ENCODE measurements at regions not wholly inside any gene's neighbourhood (a gene's known extent, or its start where the extent isn't known, plus 50 kb on each side); places are given as distances from the start of the nearest gene placed in this dataset.

- Histone ChIP-seq H3K79me2 (ENCODE audit: insufficient read depth, low read depth, low read length) (no peaks in the 10 kb centered on the region), H3K9me3 (ENCODE audit: low read length) (no peaks in the 10 kb centered on the region), H3K9me2 (ENCODE audit: insufficient read depth, low read length) (no peaks in the 10 kb centered on the region), H3K4me2 (ENCODE audit: low read length) (no peak overlapping the region), H3K4me1 (ENCODE audit: insufficient read depth, low read length, poor library complexity, severe bottlenecking) (peaks cover 20% of the 10 kb centered on the region), H2AFZ (ENCODE audit: low read length) (no peak overlapping the region), H4K20me1 (ENCODE audit: insufficient read depth, low read length) (no peaks in the 10 kb centered on the region), H3K4me3 (ENCODE audit: low read depth, low read length, poor library complexity, severe bottlenecking) (no peak overlapping the region), H3K27ac (ENCODE audit: low read depth, low read length, poor library complexity, severe bottlenecking) (no peak overlapping the region), H3K36me3 (ENCODE audit: insufficient read depth, low read length) (no peaks in the 10 kb centered on the region; the same call in 1 of the 2 replicates)
- intact Hi-C loops (cut with micrococcal nuclease; ENCODE audit: unreplicated experiment): loop anchor here (10.0 kb wide), 2 partner anchors 377 to 953 kb away; no protein-coding TSS in a partner anchor
- BruUV-seq (replicated peaks): no TSS peak
- no peak for TF ChIP-seq EZH2phosphoT487 (IDR thresholded peaks at IDR 0.05; ENCODE audit: borderline replicate concordance, low read depth, low read length)
- no peak for TF ChIP-seq CTCF (conservative IDR thresholded peaks at IDR 0.05; ENCODE audit: low read length)
- ChIA-PET POLR2A (interaction anchor here (0.6 to 3.1 kb wide), 6 partner anchors 10 to 29 kb away, joined by 3 to 14 read pairs (median 3); no protein-coding TSS in a partner anchor), CTCF (ENCODE audit: unreplicated experiment) (no interaction called here)
- DNase-seq (ENCODE audit: low spot score): no peak
Observed at GRCh38 chr5:124052201-124052600, 540.2 kb downstream of the CSNK1G3 start.

- Histone ChIP-seq H3K4me3 (ENCODE audit: low read depth, low read length, poor library complexity, severe bottlenecking) (no peak overlapping the region), H3K4me1 (ENCODE audit: insufficient read depth, low read length, poor library complexity, severe bottlenecking) (peaks cover 4% of the 10 kb centered on the region), H3K9me3 (ENCODE audit: low read length) (no peaks in the 10 kb centered on the region), H4K20me1 (ENCODE audit: insufficient read depth, low read length) (no peaks in the 10 kb centered on the region), H3K79me2 (ENCODE audit: insufficient read depth, low read depth, low read length) (no peaks in the 10 kb centered on the region), H3K36me3 (ENCODE audit: insufficient read depth, low read length) (no peaks in the 10 kb centered on the region; the same call in 1 of the 2 replicates), H3K9me2 (ENCODE audit: insufficient read depth, low read length) (no peaks in the 10 kb centered on the region), H3K27ac (ENCODE audit: low read depth, low read length, poor library complexity, severe bottlenecking) (no peak overlapping the region), H3K4me2 (ENCODE audit: low read length) (no peak overlapping the region), H2AFZ (ENCODE audit: low read length) (no peak overlapping the region)
- POLR2A ChIA-PET: interaction anchor here (0.5 to 1.9 kb wide), 2 partner anchors 14 to 85 kb away, joined by 3 to 6 read pairs; no protein-coding TSS in a partner anchor
- no peak for TF ChIP-seq CTCF (conservative IDR thresholded peaks at IDR 0.05; ENCODE audit: low read length)
- TF ChIP-seq EZH2phosphoT487 (IDR thresholded peaks at IDR 0.05; ENCODE audit: borderline replicate concordance, low read depth, low read length): no peak
- intact Hi-C loops (cut with micrococcal nuclease; ENCODE audit: unreplicated experiment): loop anchor here (10.0 kb wide), 2 partner anchors 375 to 955 kb away; no protein-coding TSS in a partner anchor
- no TSS peak for BruUV-seq (replicated peaks)
- CTCF ChIA-PET (ENCODE audit: unreplicated experiment): no interaction called here
- no peak for DNase-seq (ENCODE audit: low spot score)
Observed at GRCh38 chr5:124050120-124050770, 538.3 kb downstream of the CSNK1G3 start.

- H3K9me3 ChIP-seq (ENCODE audit: low read length): peaks cover 20% of the 10 kb centered on the region
- H3K4me1 ChIP-seq (ENCODE audit: insufficient read depth, low read length, poor library complexity, severe bottlenecking): no peaks in the 10 kb centered on the region
- no peak for DNase-seq (ENCODE audit: low spot score)
- ChIA-PET POLR2A (interaction anchor here (0.5 to 2.3 kb wide), 6 partner anchors 9 to 73 kb away, joined by 3 to 11 read pairs (median 4); no protein-coding TSS in a partner anchor), CTCF (ENCODE audit: unreplicated experiment) (interaction anchor here (0.6 kb wide), 1 partner anchor 604 kb away, joined by 3 read pairs; no protein-coding TSS in a partner anchor)
- intact Hi-C loops (cut with micrococcal nuclease; ENCODE audit: unreplicated experiment): no loop called here
- H3K27ac ChIP-seq (ENCODE audit: low read depth, low read length, poor library complexity, severe bottlenecking): no peak overlapping the region
- H2AFZ ChIP-seq (ENCODE audit: low read length): peak overlapping the region; percentile 2; the same call in 1 of the 2 replicates
- H3K36me3 ChIP-seq (ENCODE audit: insufficient read depth, low read length): no peaks in the 10 kb centered on the region; the same call in 1 of the 2 replicates
- no peaks in the 10 kb centered on the region for H3K79me2 ChIP-seq (ENCODE audit: insufficient read depth, low read depth, low read length)
- TF ChIP-seq CTCF (conservative IDR thresholded peaks at IDR 0.05; ENCODE audit: low read length) (no peak), EZH2phosphoT487 (IDR thresholded peaks at IDR 0.05; ENCODE audit: borderline replicate concordance, low read depth, low read length) (no peak)
- H3K4me2 ChIP-seq (ENCODE audit: low read length): no peak overlapping the region
- no TSS peak for BruUV-seq (replicated peaks)
- H3K9me2 ChIP-seq (ENCODE audit: insufficient read depth, low read length): no peaks in the 10 kb centered on the region
- no peaks in the 10 kb centered on the region for H4K20me1 ChIP-seq (ENCODE audit: insufficient read depth, low read length)
- H3K4me3 ChIP-seq (ENCODE audit: low read depth, low read length, poor library complexity, severe bottlenecking): no peak overlapping the region
Observed at GRCh38 chr5:124045412-124045811, 533.4 kb downstream of the CSNK1G3 start.
